GM19328 (cell line): ENCODE measurements at regions not wholly inside any gene's neighbourhood (a gene's known extent, or its start where the extent isn't known, plus 50 kb on each side); places are given as distances from the start of the nearest gene placed in this dataset.

Experiments used
- ATAC-seq: cut with Tn5 transposase; IDR thresholded peaks from one replicate; pipeline ENCODE4 v1.9.1; 2021; ENCODE audit warnings: mild to moderate bottlenecking, moderate library complexity; ENCODE audit not compliant: unreplicated experiment

DNA sequence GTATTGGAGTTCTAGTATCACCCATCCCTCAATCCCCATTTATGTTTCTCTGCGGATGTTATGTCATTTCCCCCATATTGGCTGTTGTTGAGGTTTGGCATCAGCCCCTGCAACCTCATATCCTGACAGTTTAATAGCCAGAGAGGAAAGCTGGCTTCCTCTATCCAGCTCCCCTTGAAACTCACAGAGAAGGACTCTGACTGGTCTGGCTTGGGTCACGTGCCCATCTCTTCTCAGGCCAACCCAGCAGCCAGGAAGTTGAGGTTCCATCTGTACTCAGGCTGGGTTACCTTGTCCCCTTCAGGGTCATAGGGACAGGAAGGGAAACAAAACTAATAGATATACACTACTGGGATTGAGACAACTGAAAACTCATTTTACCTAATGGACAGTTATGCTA lies 148.0 kb upstream of the SLC14A2 start:
- no peak for ATAC-seq

DNA sequence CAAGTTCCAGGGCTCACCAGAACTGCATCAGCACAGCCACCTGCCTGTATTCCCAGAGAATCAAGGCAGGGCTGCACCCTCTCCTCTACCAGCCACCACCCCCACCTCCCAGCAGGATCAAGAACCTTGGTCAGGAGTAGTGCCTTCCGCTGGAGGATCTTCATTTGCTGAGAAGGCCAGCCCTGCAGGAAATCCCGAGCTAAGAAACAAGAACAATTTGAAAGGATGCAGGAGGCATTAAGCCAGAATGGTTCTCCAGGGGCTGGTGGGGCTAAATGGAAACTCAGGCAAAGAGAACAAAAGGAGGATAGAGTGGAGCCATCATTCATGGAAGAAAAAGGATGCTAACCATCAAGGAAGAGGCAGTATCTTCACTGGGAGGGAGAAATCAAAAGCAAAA lies 147.3 kb upstream of the SLC14A2 start:
- no peak for ATAC-seq

DNA sequence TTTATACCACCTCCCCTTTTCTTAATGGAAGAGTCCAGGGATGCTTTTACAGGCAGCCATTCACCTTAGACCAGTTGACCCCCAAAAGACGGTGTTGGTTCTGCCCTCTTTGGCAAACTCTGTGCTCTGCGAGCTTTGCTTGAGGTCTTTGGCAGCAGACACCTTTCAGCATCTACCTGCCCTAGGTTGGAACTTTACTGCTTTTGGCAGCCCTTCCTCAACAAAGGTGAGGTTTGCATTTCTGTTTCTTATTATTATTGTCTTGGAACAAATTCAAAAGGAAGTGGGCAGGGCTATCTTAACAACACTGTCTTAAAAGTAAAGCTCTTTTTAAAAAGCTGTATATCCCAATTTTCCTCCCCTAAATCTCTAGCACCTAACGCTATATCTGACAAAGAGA lies 136.4 kb upstream of the SLC14A2 start:
- no peak for ATAC-seq

GRCh38 chr18:45480219-45481015 lies 134.9 kb upstream of the SLC14A2 start:
- ATAC-seq: no peak

DNA sequence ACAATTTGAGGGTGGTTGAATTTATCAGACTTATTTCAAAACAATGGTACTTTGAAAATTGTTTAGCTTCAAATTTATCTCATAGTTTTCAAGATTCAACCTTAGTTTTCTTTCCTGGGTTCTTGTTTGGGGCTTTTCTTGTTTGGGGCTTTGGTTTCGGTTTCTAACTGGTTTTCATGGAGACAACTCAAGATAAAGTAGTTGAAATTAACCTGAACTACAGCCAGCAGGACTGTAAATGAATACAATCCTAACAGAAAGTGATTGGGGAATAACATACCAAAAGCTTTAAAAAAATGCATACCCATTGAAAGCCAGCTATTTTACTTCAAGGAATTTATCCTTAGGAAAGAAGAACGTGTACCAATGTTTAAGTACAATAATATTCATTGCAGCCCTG lies 133.5 kb upstream of the SLC14A2 start:
- no peak for ATAC-seq

DNA sequence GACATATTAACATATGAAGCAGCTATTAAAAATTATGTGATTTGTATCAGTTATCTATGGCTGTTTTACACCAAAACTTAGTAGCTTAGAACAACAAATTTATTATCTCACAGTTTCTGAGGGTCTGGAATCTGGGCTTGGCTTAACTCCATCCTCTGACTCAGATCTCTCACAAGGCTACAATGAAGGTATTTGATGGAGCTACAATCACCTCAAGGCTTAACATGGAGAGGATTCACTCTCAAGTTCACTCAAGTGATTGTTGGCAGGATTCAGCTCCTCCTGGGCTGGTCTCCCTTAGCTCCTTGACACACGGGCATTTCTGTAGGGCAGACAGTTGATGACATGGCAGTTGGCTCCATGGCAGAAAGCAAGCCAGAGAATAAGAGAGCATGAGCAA lies 133.0 kb upstream of the SLC14A2 start:
- ATAC-seq: no peak

GRCh38 chr18:45487581-45487980 lies 127.7 kb upstream of the SLC14A2 start:
- ATAC-seq: no peak

GRCh38 chr18:45488645-45489044 lies 126.6 kb upstream of the SLC14A2 start:
- ATAC-seq: no peak

DNA sequence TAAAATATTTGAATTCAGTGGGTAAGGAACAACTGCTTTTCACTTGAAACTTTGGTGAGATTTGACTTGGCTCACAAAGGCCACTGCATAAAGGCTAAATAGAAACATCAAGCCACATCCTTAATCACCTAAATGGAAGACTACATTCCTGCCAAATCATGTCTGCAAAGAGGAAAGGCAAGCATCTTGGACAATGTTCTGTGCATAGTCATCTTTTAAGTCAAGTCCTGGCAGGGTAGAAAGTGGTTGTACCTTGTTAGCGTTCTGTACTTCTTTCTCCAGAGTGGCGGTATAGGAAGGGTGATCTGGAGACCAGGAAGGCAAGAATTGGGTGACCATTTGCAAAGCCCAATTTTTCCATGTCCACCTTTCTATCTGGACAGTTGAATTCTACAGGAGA lies 121.4 kb upstream of the SLC14A2 start:
- ATAC-seq: no peak

DNA sequence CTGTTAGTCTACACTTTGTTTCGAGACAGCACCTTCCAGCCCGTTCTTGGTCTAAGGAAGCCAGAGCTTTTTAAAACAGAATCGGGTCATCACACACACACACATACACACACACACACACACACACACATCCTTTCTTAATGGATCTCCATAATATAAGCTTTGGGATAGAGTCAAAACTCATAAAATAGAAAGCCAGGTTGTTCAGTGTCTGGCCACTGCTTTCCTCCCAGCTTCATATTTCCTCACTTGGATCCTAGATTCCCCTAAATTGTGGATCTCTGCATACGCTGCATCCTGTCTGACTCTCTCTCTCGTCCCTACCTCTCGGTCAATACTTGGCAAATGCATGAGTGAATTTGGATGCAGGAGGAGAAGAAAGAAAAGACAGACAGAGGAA lies 120.5 kb upstream of the SLC14A2 start:
- no peak for ATAC-seq

DNA sequence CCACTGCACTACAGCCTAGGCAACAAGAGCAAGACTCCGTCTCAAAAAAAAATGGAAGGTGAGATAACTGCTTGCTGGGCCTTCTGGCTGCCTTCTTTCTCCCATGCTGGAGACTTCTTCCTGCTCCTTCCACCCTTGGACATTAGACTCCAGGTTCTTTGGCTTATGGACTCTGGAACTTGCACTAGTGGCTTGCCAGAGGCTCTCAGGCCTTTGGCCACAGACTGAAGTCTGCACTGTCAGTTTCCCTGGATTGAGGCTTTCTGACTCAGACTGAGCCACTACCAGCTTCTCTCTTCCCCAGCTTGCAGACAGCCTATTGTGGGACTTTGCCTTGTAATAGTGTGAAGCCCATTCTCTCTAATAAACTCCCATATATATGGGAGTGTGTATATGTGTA lies 118.5 kb upstream of the SLC14A2 start:
- no peak for ATAC-seq

- ATAC-seq: no peak
These were observed 117.5 kb upstream of the SLC14A2 start for GRCh38 chr18:45497595-45498286.

DNA sequence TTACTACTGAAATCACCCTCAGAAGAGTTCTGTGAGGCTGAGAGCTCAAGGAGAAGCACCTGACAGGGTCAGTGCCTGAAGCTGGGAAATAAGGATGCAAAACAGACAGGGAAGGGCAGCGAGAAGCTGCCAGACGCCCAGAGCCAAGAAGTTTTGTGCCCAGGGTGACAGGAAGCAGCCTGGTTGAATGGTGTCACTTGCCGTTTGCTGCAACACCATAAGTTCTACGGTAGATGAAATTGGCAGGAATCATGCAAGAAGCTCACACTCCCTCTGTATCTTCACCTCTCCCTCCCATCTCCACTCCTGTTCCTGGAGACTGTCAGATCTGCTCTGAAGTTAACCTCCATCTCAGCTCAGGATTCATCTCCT lies 117.0 kb upstream of the SLC14A2 start:
- no peak for ATAC-seq

GRCh38 chr18:45503990-45504389 lies 111.3 kb upstream of the SLC14A2 start:
- ATAC-seq: no peak

DNA sequence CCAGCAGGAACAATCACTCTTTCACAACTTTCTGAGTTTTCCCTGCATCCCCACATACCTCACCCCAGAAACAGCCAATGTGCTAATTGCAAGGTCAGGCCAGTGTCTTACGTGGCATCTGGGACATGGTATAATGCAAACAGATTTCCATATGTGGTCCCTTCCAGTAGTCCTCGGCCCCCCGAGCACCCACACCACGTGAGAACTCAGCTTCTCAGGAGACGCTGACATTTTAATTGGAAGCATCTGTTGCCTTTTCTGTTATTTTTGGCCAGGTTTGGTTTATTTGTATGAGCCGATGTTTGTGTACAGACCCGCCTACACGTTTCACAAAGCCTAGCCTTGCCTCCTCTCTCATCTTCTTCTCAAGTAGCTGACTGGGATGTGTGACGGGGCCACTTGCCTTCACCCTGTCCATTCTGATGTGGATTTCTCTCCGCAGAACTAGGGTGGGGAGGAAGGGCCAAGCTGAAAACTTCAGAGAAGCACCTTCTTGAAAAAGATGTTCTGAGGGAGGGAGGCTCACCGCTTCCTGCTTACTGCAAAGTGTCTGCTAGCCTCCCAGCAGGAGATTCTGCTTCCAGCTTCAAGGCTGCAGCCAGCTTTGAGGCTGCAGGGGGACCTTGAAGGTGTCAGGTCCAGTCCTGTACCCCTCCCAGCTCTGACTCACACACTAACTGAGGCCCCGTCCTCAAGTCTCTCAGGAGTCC lies 109.6 kb upstream of the SLC14A2 start:
- no peak for ATAC-seq

DNA sequence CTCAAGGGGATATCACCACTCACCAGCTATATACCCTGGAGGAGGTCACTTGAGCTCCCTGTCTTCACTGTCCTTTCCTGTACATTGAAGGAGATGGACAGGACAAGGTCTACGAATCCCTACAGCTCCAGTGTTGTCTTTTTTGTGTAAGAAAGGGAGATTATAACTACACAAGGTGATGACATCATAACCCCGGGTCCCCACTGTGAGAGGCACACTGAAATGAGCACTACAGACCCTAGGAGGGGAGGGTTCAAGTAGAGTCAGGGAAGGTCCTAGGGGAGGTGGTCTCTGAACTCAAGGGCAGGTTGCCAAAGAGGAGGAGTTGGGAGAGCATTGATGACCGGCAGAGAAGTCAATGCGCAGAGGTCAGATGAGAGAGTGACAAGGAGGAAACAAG lies 108.3 kb upstream of the SLC14A2 start:
- no peak for ATAC-seq

GRCh38 chr18:45509535-45509934 lies 105.7 kb upstream of the SLC14A2 start:
- ATAC-seq: no peak

DNA sequence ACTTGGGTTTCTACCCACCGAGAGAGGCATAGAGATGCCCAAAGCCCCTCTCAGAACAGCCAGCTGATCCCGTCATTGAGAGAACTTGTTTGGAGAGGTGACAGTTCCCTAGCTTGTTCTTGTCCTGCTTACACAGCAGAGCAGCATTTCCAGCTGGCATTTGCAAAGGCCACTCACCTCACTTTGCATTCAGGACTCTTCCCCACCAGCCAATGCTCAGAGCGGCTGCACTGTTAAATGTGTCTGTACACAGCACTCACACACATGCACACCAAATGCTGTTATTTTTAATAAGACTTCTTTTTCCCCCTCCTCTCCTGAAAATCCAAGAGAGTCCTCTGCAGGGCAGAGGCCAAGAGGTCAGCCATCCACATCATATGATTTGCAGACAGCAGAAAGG lies 104.6 kb upstream of the SLC14A2 start:
- ATAC-seq: no peak

- no peak for ATAC-seq
These were observed 102.8 kb upstream of the SLC14A2 start for GRCh38 chr18:45512363-45512953.

GRCh38 chr18:45517181-45517741 lies 98.0 kb upstream of the SLC14A2 start:
- no peak for ATAC-seq
